Hematopoietic multipotent progenitor cell treated with erythropoietin and hydrocortisone succinate and interleukin-3 and kit ligand, for 6 days (in vitro differentiated cells): ENCODE measurements at regions not wholly inside any gene's neighbourhood (a gene's known extent, or its start where the extent isn't known, plus 50 kb on each side); places are given as distances from the start of the nearest gene placed in this dataset.
A peak's percentile ranks its signal among the peaks of the same experiment; 100 is the strongest.

Source experiments
- DNase-seq: peaks from one replicate; pipeline ENCODE4 v3.0.0-alpha.2; 2015

DNA sequence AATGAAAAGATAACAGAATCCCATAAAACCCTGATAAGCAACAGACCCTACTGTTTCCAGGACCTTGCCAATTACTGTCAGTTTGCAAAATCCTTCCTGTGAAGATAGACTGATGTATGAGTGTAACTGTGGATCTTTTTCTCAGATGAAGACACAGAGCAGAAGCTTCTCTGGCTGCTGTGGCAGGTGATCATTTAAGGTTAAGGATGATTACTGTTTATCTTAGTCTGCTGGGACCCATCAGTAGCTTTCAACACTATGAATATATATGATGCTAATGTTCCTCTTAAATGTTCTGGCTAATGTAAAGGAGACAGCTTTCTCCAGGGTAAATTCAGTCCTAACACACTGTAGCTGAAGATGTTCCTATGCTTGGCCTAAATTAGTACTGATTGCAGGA is 56.0 kb upstream of the CTTNBP2 start:
- no peak for DNase-seq

DNA sequence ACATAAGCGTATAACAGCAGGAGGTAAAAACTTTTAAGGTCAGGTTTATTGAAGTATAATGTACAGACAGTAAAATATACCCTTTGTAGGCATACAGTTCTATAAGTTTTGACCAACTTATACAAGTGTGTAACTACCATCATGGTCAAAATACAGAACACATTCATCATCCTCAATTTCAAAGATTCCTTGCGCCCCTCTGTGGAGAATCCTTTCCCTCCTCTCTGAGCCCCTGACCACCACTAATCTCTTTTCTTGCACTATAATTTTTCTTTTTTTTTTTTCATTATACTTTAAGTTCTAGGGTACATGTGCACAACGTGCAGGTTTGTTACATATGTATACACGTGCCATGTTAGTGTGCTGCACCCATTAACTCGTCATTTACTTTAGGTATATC is 58.1 kb upstream of the CTTNBP2 start:
- DNase-seq: no peak

DNA sequence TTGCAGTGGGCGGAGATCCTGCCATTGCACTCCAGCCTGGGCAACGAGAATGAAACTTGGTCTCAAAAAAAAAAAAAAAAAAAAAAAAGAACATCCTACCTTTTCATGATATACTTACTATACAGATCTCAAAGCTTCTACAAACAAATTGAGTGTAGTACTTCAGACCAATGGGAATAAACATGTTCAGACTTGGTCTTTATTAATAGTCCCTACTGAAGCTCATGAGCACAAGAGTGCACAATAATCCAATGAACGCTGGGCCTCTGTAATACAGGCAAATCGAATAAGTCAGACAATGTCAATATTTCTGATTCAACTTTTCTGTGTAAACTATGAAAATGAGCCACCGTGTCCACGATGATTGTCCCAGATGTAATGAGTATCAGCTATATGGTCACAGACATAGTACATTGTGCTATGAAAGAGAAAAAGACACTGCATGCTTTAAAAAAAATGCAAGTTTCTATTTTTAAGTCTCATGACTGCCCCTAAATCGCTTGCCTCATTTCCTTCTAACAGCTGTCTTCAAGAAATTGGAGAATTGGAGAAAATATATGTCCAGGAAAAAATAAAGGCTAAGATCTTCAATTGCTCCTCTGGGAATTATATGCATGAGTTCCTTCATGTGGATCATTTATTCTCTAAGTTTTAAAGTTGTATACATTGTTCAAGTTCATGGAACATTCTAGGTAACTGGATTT is 64.0 kb upstream of the CTTNBP2 start:
- no peak for DNase-seq

DNA sequence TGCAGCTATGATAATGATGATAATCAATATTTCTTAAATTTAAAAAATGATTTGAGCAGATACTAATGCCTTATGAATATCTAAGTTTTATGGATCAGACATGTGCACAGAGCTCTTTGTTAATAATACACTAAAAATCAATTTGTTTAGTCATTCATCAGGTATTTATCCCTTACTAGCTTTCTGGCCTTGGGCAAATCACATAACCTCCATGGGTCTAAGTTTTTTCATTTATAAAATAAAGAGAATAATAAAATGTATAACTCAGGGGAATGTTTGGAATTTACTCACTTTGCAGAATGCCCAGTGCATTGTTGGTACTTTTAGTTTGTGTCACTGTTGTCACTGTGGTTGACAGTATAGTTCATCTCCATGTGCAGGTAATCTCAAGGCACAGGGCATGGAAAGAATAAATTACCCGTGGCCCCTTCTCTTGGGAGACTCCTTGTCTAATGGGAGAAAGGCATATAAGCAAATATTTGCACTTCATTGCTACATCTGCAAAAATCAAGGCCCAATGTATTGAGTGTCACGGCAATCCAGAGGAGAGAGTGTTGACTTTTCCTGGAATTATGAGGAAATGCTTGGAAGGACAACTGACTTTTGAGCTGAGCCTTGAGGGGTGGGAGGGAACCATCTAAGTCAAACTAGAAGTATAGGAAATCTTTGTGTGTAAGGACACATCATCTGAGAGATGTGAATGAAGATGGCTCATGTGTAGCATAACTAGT is 64.7 kb upstream of the CTTNBP2 start:
- DNase-seq: no peak

DNA sequence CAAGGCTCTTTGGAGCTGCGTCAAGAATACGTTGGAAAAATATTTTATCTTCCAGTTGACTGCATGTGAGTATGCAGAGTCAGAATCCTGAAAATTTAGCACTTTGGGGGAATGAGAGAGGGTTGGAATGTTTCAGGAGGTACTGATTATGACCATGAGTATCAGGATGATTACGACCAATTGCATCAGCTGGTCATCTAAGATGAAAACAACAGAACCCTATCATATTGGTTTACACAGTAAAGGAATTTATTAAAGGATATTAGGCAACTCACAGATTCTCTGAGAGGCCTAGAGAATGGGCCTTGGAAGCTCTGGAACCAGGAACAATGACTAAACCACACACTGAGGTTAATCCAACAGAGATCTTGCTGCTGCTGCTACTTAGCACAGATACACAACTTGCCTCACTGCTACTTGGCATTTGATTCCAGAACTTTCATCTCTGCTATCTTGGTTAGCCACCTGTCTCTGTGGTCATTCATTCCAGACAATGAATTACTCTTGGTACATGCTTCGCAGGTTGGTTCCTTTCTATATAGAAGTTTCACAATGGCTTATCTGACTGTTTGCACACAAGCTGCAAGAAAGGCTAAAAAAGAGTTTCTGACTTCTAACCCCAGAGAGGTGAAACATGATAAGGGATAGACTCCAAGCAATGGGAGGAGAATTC is 68.0 kb upstream of the CTTNBP2 start:
- DNase-seq: peak; percentile 85

DNA sequence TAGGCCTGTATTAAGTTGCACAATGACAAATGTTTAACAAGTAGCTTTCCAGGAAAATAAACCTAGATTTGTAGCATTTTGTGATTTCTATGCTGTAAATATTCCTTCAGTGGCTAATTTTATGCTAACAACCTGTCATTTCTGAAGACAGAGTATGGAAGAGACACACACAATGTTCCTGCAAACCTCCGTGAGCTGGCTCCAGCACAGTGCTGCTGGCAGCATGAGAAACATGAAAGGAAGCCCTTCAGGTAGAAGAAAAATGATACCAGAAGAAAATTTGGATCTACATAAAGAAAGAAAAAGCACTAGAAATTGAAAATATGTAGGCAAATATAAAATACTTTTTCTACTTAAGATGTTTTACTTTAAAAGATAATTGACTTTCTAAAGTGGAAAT is 69.5 kb upstream of the CTTNBP2 start:
- no peak for DNase-seq

DNA sequence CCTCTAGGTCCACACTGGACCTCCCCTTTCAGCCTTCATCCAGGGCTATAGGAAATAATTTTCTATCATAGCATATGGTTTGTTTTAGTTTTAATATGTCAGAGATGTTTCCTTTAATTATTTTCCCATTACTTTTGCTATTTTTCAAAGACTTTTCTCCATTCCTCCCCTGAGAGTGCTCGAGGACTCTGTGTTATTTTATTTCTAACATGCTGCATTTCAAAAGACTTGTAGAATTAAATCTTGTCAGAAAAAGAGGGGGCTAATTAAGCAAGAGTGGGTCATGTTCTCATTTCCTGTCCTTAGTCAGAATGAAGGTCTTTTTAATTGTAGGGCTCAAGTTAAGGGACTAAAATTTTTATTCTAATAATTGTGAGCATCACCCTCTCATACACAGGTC is 71.6 kb upstream of the CTTNBP2 start:
- no peak for DNase-seq

DNA sequence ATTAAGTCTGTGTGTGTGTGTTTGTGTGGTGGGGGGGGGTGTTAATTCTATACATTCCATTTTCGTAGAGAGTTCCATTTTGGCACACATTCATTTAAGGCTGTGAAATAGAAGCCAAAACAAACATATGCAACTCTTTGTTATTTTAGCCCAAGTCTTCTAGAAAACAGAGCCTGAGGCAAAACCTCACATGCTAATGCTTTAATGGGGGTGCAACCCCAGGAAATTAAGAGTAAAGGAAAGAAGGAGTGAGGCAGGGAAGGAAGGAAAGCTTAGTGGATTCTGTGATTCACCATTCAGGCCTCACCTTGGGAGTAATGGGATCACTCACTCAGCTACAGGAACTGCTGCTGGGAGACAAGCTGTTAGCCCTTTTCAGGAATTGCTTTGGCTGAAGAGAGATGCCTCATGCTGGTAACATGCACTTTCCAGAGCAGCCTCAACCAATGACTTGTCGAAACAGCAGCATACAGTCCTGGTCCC is 73.0 kb upstream of the CTTNBP2 start:
- DNase-seq: no peak

DNA sequence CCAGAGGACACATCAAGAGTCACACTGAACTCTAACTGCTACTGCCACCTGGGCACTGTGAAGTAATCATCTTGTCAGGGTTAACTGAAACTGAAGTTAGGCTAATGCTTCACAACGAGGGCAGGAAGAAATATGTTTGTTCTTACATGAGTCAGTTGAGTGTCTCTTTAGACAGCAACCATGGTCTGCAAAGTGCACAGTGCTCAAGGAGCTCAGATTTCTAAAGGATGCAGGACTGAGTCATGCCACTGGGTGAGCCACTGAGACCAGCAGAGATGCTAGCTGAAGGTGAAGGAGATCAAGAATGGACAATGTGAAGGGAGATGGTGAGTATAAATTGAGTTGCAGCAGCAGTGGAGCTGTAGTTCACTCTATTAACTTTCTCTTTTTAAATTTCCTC is 76.0 kb upstream of the CTTNBP2 start:
- peak; percentile 8 for DNase-seq

DNA sequence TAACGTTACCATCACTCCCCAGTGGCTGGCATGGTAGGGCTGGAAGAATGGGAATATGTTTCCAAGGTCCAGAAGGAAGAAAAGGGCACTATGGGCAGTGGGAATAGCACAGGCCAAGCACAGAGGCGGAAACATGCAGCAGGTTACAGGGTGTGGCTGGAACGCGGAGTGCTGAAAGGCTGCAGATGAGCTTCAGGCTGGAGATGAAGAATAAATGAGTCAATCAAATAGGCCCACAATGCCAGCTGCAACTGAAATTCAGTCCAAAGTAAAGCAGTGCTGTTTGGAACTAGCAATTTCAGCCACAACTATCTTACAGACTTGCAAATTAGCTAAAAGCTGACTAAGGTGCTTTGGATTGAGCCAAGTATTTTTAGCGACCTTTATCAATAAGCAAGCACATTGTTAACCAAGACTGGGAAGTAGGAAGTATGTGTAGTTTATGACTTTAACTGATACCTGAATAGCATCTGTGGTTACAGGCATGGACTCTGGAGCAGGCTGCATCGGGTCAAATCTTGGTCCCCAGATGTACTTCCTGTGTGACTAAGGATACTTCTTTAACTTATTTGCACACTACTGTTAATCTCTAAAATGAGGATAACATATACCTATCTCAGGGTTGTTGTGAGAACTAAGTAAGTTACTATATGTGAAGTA is 77.5 kb upstream of the CTTNBP2 start:
- peak; percentile 75 for DNase-seq

DNA sequence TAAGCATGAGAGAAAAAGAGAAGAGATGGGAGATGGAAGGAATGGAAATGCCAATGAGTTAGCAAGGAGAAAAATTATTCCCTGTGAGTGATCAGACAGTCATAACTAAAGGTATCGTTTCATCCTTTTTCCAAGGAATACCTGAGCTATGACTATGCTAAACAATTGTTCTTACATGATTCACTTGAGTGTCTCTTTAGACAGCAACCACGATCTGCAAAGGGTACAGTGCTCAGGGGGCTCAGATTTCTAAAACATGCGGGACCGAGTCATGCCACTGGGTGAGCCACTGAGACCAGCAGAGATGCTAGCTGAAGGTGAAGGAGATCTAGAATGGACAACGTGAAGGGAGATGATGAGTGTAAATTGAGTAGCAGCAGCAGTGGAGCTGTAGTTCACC is 78.0 kb upstream of the CTTNBP2 start:
- DNase-seq: no peak

DNA sequence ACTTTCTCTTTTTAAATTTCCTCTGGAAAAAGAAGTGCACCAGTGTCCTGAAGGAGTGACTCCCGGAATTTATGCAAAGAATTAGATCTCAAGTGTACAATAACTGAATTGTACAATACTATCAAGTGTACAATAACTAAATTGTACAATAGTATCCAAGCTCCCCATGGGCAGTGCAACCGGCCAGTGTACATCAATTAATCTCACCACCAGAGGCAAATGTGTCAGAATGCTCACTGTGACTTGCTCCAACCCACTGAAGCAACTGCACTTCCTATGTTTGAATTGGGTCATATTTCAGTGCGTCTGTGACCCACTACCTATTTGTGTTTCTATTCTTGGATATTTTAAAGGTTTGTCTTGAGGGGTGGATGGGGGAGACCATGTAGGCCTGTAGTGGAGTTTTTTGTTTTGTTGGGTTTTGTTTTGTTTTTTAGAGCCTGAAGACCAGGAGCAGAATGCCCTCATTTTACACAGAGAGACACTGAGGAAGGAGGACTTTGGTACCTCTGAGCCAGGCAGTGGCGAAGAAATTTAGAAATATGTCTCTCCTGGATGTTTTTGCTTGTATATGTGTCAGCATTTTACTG is 78.5 kb upstream of the CTTNBP2 start:
- DNase-seq: peak; percentile 9

DNA sequence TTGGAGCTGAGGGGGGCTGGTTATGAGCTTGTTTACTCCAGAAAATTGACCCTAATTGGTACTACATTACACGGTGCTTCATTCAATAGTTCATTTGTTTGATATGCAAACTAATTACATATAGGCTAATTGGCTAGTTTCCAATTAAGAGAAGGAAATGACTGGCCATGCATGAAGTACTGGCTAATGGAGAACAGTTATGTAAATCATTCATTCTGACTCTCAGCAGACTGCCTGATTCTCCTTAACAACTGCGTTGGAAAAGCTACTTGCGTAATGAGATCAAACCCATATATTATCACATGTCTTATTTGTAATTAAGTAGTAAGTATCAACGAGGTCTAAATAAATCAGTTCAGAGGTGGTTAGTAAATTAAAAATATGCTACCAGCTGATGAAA is 81.8 kb upstream of the CTTNBP2 start:
- DNase-seq: no peak

DNA sequence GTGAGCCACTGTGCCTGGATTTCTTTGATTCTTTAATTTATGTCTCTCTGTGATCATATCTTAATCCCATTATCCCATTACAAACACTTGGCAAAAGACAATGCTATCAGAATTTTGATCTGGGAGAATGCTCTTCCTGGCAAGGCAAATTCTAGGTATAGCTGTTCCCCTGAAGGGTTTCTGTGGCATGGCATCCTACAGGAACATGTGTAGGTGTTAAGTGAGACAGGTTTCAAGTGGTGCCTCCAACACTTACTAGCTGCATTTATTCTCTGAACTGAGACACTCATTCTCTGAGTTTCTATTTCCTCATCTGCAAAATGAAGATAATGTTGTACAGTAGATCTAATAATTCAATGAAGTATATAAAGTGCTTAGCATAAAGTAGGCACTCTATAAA is 87.1 kb upstream of the CTTNBP2 start:
- no peak for DNase-seq

DNA sequence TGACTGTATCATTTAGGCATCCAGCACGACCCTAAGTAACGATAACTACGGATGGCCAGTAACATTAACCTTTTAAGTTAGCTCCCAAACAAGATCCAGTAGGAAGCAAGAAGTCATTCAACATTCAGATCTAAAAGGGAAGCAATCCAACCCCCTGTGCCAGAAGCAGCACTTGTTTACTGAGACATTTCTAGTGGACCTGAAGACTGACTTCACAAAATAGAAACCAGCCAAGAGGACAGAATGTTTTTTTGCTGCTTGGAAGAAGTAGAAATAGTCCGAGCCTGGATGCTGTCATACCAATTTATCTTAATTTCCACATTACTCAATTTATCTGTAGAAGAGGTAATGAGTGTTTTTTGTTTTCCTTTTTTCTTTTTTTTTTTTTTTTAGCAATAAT is 88.0 kb upstream of the CTTNBP2 start:
- DNase-seq: no peak

DNA sequence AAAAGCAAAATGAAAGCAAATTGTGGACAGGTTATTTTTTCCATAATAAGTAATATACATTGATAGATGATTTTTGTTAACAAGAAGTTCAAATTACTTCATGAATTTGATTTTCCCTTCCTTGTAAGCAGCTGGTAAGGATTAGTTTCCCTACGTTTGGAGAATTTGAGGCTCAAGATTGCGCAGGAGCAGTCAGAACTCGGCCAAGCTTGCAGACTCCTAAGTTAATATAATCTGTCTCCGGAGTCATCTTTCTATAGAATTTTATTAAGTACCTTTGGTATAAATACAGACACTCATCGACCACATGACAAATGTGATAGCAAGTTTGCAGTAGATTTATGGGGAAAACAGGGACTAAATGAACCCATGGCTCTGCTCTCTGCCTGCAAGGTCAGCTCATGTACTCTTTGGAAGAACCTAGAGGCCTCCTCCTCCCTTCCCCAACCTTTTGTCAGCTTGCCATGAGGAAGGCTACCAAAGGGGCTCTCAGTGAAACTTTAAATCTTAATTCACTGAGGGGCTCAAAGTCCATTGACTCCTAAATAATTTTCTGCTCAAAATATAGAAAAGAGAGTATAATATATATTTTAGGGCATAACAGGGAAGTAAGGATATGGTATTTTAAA is 89.2 kb upstream of the CTTNBP2 start:
- no peak for DNase-seq

DNA sequence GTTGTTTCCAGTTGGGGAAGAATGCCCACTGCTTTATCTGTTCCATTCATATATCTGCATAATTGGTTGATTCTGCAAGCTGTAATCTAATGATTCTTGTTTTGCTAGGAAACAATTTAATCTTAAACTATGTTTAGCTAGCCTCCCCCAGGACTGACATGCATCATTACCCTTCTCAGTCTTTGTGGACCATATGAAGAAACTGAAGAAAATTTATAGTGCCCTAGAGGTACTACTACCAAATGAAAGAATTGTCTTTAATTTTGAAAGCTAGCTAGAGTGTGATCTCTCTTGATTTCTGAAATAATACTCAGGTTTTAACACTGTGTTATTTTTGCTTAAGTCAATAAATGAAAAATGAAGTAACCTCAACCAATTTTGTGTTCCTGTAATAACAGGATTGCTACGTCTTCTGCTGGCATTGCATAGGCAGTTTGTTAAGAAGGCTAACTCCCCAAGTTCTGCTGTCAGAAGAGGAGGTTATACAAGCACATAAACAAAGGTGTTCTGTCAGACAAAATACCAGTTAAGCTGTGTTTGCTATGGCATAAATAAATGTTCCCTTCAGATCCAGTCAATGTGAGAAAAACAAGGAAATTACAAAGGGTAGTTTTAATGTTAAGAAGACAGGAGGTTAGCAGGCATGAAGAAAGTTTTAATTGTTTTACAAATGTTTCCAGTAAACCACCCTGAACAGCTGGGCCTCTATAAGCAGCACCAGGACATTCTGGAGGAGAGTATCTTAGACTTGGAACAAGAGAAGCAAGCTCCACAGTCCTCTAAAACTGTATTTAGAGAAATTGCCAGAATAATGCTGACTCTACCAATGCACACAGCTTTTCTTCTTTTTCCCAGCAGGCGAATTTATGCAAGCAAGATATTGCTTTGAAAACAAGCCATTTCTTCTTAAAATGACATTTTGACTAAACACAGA is 90.3 kb upstream of the CTTNBP2 start:
- no peak for DNase-seq

DNA sequence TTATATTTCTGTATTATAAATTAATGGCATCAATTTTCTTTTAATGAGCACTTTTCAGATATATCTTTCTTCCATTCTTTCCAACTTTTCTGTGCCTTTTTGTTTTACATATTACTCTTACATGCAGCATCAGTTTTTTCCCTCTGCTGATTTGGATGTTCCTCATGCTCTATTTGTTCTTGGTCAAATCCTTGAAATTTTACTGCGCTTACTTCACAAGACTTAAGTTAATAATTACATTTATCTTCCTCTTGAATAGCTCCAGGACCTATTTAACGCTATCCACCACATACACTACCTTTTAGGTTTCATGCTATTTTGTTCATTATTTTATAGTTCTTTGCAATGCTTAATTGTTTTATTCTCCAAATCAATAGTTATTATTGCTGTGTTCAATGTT is 97.6 kb upstream of the CTTNBP2 start:
- no peak for DNase-seq

DNA sequence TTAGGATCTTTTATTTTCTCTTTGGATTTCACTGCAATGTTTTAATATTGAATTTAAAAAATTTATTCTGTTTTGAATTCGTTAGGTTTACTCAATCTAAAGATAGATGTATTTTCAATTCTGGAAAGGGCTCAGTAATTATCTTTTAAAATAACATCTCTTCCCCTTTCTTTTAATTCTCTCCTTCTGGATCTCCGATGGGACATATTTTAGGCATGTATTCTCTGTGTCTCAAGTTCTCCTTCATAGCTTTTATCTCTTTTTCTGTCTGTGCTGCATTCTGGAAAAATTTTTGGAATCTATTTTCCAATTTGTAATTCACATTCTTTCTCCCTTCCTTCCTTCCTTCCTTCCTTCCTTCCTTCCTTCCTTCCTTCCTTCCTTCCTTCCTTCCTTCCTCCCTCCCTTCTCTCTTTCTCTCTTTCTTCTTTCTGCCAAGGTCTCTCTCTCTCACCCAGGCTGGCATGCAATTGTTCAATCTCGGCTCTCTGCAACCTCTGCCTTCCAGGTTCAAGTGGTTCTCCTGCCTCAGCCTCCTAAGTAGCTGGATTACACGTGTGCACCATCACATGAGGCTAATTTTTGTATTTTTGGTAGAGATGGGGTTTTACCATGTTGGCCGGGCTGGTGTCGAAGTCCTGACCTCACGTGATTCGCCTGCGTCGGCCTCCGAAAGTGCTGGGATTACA is 98.5 kb upstream of the CTTNBP2 start:
- DNase-seq: no peak

DNA sequence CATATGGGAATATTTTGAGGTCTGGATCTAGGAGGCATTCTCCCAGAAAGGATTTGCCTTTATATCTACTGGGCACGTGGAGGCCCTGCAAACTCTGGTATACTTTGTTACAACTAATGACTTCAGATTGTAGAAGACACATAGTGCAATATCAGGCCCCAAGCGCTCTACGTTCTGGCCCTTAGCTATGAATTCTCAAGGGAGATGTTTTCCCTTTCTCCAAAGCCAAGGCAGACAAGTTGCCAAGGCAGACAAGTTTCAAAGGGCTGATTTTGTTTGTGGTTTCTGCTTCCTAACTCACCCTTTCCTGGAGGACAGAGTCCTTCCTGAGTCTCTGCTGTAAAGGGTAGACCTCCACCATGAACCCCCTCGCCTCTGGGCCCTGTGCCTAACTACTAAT is 99.4 kb upstream of the CTTNBP2 start:
- no peak for DNase-seq

DNA sequence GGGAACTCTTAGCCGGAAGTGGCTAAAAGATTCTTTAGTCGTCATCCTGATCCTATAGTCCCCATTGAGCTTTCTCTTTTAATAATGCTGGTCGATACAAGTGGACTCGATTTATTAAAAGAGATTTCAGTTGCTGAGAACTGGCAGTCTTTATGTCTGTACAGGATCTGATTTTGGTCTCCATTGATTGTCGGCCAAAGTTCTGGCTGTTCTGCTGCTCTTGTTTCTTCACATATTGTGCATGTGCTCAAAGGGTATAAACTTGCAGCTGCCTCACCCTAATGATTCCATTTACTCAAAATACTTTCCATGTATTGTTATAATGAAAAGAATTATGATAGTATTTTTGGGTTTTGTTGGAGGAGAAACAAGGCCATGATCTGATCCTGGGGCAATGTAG is 100.7 kb upstream of the CTTNBP2 start:
- DNase-seq: no peak
